ENCODE measurements at regions not wholly inside any gene's neighbourhood (a gene's known extent, or its start where the extent isn't known, plus 50 kb on each side); places are given as distances from the start of the nearest gene placed in this dataset.

GRCh38 chr7:36078816-36079360 is 74.2 kb upstream of the EEPD1 start:
- Histone ChIP-seq H3K27me3 (replicated peaks) (no peaks in the 10 kb centered on the region), H3K4me3 (ENCODE audit: low read depth, low read length) (no peak overlapping the region), H3K27ac (no peak overlapping the region), H3K36me3 (replicated peaks) (no peaks in the 10 kb centered on the region)
- DNase-seq = no peak
- in situ Hi-C loops (cut with HindIII; ENCODE audit: low pct_ligation_motif_present, low sequenced_read_pairs) = no loop called here
- TF ChIP-seq CTCF (IDR thresholded peaks at IDR 0.05; ENCODE audit: low read depth, low read length, missing control alignments) = no peak

- Histone ChIP-seq H3K27me3 (replicated peaks) (no peaks in the 10 kb centered on the region), H3K4me3 (ENCODE audit: low read depth, low read length) (no peak overlapping the region), H3K36me3 (replicated peaks) (no peaks in the 10 kb centered on the region), H3K27ac (no peak overlapping the region)
- no peak for TF ChIP-seq CTCF (IDR thresholded peaks at IDR 0.05; ENCODE audit: low read depth, low read length, missing control alignments)
- in situ Hi-C loops (cut with HindIII; ENCODE audit: low pct_ligation_motif_present, low sequenced_read_pairs) = no loop called here
- peak; percentile 18 for DNase-seq
Observed at GRCh38 chr7:36079446-36080025, 73.5 kb upstream of the EEPD1 start.

- Histone ChIP-seq H3K27me3 (replicated peaks) (no peaks in the 10 kb centered on the region), H3K36me3 (replicated peaks) (no peaks in the 10 kb centered on the region), H3K4me3 (ENCODE audit: low read depth, low read length) (no peak overlapping the region), H3K27ac (no peak overlapping the region)
- no peak for TF ChIP-seq CTCF (IDR thresholded peaks at IDR 0.05; ENCODE audit: low read depth, low read length, missing control alignments)
- no peak for DNase-seq
- in situ Hi-C loops (cut with HindIII; ENCODE audit: low pct_ligation_motif_present, low sequenced_read_pairs) = no loop called here
Observed at GRCh38 chr7:36080843-36081242, 72.2 kb upstream of the EEPD1 start.

GRCh38 chr7:36082216-36082615 is 70.8 kb upstream of the EEPD1 start:
- in situ Hi-C loops (cut with HindIII; ENCODE audit: low pct_ligation_motif_present, low sequenced_read_pairs) = no loop called here
- no peak for TF ChIP-seq CTCF (IDR thresholded peaks at IDR 0.05; ENCODE audit: low read depth, low read length, missing control alignments)
- Histone ChIP-seq H3K27ac (no peak overlapping the region), H3K27me3 (replicated peaks) (no peaks in the 10 kb centered on the region), H3K36me3 (replicated peaks) (no peaks in the 10 kb centered on the region), H3K4me3 (ENCODE audit: low read depth, low read length) (no peak overlapping the region)
- DNase-seq = no peak

- Histone ChIP-seq H3K4me3 (ENCODE audit: low read depth, low read length) (no peak overlapping the region), H3K27ac (no peak overlapping the region), H3K27me3 (replicated peaks) (no peaks in the 10 kb centered on the region), H3K36me3 (replicated peaks) (no peaks in the 10 kb centered on the region)
- in situ Hi-C loops (cut with HindIII; ENCODE audit: low pct_ligation_motif_present, low sequenced_read_pairs) = no loop called here
- no peak for DNase-seq
- peak; percentile 50 for TF ChIP-seq CTCF (IDR thresholded peaks at IDR 0.05; ENCODE audit: low read depth, low read length, missing control alignments)
Observed at GRCh38 chr7:36082910-36083309, 70.1 kb upstream of the EEPD1 start.

All from brain microvascular endothelial cell (primary cell).